COLO829 (cell line): ENCODE measurements at regions not wholly inside any gene's neighbourhood (a gene's known extent, or its start where the extent isn't known, plus 50 kb on each side); places are given as distances from the start of the nearest gene placed in this dataset.
"Not testable (repeated sequence)": the region's sequence is repeated elsewhere in the genome, so short reads cannot be mapped to it uniquely, and the experiment has no call there.

Experiments used
- DNase-seq: peaks from one replicate; pipeline ENCODE4 v3.0.0; 2012; ENCODE audit warnings: low spot score

DNA sequence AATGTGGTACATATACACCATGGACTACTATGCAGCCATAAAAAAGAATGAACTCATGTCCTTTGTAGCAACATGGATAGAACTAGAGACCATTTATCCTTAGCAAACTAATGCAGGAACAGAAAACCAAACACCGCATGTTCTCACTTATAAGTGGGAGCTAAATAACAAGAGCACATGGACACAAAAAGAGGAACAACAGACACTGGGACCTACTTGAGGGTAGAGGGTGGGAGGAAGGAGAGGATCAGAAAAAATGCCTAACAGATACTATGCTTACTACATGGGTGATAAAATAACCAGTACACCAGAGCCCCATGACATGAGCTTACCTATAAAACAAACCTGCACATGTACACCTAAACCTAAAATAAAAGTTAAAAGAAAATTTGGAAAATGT lies 82.0 kb upstream of the ADRB2 start:
- not testable (repeated sequence) for DNase-seq

DNA sequence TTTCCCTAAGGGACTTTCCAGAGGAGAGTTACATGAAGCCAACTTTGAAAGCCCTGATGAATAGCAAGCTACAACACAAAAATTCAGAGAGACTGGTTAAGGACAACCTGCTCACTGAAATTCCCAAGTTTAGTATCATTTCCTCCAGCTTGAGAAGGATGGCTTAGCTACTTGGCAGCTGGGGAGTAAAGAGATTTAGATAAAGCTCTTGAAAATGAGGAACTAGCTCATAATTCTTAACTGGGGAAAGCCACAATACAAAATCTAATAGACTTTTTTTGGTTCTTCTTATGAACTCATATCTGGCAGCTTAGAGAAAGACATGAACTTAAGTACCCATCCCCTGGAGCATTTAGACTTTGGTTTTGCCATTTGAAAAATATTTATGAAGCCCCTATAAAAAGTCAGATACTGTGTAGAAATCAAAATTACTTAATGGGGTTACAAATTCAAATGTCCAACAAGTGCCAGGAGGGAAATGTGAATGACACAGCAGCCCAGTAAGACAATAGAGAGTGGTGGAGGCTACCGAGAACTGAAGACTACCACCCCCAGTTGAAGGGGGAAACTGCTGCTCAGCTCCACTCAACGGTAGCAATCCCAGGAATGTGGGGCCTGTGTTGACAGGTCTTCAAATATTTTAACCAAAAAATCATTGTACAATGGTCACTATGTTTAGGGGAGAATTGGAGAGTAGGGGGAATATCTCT lies 79.4 kb upstream of the ADRB2 start:
- DNase-seq = no peak

DNA sequence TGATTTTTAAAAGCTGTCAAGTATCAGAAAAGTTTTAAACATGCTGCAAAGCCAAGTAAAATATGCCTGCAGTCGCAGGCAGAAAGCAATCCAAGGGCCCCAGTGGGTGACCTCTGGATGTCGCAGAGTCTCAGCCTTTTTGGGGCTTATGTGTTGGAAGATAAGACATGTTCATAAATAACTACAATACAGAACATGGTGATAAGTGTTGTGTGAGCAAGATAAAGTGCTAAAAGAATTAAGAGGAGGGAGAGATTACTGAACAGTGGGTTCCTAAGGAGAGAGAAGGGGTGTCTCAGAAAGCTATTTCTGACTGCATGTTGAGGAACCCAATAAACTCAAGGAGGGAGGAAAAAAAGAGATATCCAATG lies 78.9 kb upstream of the ADRB2 start:
- no peak for DNase-seq

DNA sequence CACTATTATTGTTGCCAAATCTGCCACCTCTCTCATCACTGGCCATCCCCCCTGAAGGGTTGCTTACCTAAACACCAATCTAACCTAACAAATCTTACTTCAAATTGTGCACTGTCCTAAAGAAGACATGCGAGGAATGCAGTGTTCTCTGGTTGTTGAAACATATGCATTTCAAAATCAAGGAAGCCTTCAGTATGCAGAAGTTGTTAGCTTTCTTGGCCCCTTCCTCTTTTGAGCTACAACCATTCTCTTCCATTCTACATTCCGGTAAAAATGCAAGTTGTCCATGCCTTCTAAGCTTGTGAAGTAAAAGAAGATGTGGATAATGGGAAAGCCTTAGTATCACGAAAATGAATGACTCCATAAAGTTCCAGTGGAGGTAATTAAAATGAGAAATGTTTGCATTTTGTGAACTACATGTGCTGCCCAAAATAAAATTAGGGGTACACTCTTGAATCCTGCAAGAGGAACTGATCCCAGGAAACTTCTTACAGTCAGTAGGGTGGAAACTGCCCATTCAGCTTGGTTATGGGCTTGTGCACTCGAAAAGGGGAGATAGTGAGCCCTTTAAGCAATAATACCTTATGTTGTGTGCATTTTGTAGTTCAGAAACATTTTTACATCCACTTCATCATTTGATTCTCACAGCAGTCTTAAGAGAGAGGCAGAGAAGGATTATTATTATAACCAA lies 77.6 kb upstream of the ADRB2 start:
- DNase-seq = no peak

DNA sequence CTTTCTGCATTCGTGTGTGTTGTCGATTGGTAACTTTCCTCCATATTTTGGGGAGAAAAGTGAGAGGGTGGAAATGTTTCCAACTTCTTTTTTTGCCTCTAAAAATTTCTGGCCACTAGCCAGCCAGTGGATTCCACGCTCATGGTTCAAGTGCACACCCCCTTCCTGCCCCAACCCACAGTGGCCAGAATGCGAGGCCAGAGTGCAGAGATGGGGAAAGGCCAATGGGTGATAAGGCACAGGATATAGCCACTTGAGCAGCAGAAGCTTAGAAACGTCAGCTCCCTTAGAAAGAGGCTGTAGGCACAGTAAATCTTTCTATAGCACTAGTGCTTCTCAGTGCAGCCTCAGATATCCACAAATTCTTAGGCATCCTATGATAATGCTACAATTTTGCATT lies 75.8 kb upstream of the ADRB2 start:
- DNase-seq = no peak

DNA sequence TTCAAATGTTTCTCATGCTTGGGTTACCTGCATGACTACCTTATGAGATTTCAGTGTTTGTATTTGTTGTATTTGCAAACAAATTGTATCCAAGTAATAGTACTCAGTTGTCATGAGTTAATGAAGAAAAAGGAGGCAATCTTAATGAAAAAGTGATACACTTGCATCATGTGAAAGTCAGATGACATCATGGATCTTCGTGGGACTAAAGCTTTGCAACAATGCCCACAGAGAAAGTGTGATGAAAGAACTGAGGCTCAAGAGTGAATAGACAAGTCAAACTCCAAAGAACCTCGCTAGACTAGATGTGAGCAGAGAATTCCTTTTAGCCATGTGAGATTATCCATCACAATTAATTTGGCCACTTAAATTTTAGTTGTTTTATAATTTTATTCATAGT lies 75.4 kb upstream of the ADRB2 start:
- no peak for DNase-seq

DNA sequence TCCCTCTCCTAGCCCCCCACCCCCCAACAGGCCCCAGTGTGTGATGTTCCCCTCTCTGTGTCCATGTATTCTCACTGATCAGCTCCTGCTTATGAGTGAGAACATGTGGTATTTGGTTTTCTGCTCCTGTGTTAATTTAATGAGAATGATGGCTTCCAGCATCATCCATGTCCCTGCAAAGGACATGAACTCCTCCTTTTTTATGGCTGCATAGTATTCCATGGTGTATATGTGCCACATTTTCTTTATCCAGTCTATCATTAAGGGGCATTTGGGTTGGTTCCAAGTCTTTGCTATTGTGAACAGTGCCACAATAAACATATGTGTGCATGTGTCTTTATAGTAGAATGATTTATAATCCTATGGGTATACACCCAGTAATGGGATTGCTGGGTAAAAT lies 74.0 kb upstream of the ADRB2 start:
- DNase-seq = not testable (repeated sequence)

DNA sequence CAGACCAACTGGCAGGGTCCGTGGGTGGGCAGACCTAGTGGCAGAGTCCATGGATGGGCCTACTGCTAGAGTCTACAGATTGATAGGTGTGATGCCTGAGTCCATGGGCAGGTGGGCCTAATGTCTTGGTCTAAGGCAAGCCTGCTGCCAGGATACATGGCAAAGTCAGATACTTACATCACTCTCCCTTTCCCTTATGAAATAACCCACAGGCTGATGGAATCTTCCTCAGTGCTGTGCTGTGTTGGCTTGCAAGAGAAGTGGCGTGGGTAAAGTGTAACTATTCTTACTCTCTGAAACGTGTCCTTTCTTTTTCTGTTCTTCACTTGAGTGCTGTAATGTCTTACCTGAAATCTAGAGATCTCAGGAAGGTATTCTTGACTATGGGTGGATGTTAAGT lies 67.3 kb upstream of the ADRB2 start:
- no peak for DNase-seq

DNA sequence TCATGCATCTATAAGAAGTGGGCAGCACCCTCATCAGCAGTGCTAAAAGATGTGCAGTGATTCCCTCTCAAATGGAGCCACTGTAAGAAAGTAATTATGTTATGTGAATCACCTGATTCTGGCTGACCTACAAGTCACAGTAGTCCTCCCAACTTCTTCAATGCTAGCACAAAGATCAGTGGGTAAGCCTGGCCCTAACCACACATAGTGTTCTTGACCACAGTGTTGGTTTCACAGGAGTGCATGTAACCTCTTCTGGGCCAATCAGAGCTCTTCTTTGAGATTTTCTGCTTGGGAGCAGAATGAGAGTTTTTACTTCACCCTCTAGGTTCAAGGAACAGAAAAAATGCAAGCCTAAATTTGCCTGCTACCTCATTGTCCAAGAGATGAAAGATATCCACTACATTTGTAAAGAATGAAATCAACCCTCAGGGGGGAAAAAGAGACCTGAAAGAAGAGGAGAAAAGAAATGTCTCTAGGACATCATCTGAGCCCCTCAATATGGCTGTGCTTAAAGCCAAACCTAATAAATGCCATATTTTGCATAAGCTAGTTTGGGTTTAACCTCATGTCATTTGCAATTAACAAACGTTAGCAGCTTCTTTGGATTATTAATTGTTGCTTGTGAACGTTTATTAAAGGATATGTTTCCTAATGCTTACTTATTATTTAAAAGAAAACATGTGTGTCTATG lies 65.3 kb upstream of the ADRB2 start:
- DNase-seq = no peak

DNA sequence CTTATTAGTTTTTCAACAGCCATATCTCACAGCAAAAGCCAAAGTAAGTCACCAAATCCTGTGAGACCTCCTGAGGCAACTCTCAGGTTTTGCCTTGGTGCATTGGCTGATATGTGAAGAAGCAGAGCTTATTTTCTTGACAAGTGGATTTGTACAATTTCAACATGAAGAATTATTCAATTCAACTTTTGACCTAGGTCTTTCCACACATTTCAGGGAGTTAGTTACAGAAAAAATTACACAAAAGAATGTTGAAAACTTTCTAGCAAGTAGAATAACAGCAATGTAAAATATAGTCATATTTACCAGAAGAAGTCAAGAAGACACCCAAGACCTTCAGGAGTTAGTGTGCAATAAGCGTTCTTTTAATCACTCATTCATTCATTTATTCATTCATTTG lies 62.4 kb upstream of the ADRB2 start:
- no peak for DNase-seq

DNA sequence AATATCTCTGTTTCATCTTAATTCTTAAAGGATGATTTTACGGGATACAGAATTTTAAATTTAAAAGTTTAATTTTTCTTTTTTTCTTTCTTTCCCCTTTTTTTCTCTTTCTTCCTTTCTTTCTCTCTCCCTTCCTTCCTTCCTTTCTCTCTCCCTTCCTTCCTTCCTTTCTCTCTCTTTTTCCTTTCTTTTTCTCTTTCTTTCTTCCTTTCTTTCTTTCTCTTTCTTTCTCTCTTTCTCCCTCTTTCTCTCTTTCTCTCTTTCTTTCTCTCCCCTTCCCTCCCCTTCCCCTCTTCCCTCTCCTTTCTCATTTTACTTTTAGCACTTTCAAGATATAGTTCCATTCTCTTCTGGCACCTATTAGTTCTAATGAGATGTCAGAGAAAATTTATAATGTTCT lies 61.4 kb upstream of the ADRB2 start:
- DNase-seq = no peak

DNA sequence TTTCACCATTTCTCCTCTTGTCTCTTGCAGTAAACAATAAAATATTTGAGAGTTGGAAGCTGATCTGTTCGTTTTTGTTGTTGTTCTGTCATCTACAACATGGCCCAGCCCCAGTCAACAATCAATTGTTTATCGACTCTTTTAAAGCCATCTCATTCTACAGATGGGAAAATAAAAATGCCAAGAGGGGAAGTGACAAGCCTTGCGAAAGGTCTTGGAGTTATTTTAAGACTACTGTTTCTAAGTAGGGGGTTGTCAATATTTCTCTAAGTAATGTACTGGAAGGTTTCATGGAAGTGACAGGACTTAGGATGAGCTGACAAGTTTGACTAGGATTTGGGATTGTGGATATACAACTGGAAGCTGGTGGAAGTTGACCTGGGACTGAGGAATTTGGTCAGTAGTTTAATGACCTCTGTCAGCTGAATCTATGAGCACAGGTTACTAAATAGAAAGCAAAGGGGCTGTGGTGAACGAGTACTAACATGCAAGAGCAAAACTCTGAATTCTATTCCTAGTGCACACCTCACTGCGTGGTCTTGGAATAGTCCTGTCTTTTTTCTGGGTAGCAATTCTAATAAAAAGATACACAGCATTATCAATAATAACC lies 57.5 kb upstream of the ADRB2 start:
- DNase-seq = no peak

DNA sequence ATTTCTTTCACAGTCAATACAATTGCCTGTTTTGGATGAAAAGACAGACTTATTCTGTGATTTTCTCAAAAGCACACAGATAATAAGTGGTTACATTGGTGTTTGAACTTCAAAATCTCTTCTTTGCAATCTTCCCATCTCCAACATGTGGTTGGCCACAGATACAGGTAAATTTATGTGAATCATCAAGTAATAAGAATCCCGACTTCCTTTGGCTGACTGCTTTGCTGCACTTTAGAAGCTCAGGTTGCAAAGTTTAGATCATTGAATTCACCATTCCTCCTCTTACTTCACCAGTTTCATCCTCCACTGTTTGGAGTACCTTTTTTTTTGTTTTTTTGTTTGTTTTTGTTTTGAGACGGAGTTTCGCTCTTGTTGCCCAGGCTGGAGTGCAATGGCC lies 56.5 kb upstream of the ADRB2 start:
- DNase-seq = no peak

DNA sequence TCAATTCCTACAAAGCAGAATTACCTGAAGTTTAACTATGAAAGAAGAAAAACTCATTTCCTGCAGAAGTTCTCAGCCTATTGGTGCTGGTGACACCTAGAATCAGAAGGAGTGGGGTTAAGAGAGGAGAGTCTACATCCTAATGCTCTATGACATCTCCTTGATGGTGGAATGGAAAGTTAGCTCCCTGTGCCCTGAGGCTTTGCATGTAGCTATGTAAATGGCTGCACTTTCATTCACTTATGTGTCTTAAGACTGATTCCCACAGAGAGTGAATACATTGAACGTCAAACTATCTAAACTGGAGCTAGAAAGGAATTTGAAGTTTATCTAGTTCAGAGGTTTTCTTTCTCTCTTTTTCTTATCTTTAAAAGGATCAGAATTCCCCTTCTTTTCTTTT lies 52.1 kb upstream of the ADRB2 start:
- DNase-seq = no peak

DNA sequence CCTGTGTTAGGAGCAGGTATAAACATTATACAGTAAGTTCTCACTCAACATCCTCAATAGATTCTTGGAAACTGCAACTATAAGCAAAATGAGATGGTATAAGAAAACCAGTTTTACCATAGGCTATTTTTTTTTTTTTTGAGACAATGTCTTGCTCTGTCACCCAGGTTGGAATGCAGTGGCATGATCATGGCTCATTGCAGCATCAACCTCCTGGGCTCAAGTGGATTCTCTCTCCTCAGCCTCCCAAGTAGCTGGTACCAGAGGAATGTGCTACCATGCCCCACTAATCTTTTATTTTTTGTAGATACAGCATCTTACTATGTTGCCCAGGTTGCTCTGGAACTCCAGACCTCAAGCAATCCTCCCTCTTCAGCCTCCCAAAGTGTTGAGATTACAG lies 50.1 kb upstream of the ADRB2 start:
- no peak for DNase-seq
